Upper lobe of left lung (tissue), 6 donors: ENCODE measurements at regions not wholly inside any gene's neighbourhood (a gene's known extent, or its start where the extent isn't known, plus 50 kb on each side); places are given as distances from the start of the nearest gene placed in this dataset.

ENCODE experiments used
- ATAC-seq, 2 donors: fragments of 200-7000 bp; cut with Tn5 transposase; one replicate each; pipeline ENCODE4 v1.9.1; 2022; ENCODE audit warnings: mild to moderate bottlenecking in 2 of 2, moderate library complexity in 2 of 2; ENCODE audit not compliant: low FRiP score in 2 of 2
- DNase-seq, 2 donors: peaks; one replicate each; pipeline ENCODE4 v3.0.0-alpha.2; 2019 to 2020
- H3K27ac ChIP-seq, 4 donors: fragments of 200-600 bp; sonication (generic); one replicate each; pipeline ENCODE4 v1.5.1; 2016 to 2019
- H3K27me3 ChIP-seq, 4 donors: fragments of 200-600 bp; sonication (generic); one replicate each; pipeline ENCODE4 v1.5.1; 2017 to 2019
- H3K36me3 ChIP-seq, 4 donors: fragments of 200-600 bp; sonication (generic); one replicate each; pipeline ENCODE4 v1.5.1; 2016 to 2019
- H3K4me1 ChIP-seq, 4 donors: fragments of 200-600 bp; sonication (generic); one replicate each; pipeline ENCODE4 v1.5.1; 2018 to 2019
- H3K4me3 ChIP-seq, 4 donors: fragments of 200-600 bp; sonication (generic); one replicate each; pipeline ENCODE4 v1.5.1; 2017 to 2019; ENCODE audit warnings: mild to moderate bottlenecking in 2 of 4, moderate library complexity in 1 of 4
- H3K9me3 ChIP-seq, 4 donors: fragments of 200-600 bp; sonication (generic); one replicate each; pipeline ENCODE4 v1.5.1; 2018 to 2019
- EP300 ChIP-seq, 4 donors: sonication (generic); formaldehyde crosslinking; IDR thresholded peaks; one replicate each; pipeline ENCODE4 v1.5.1; 2017; ENCODE audit warnings: antibody characterized with exemption in 4 of 4, control low read depth in 2 of 4
- POLR2A ChIP-seq, 4 donors: fragments of 450-650 bp; IDR thresholded peaks; one replicate each; pipeline ENCODE4 v1.5.1; 2016 to 2017; ENCODE audit warnings: antibody characterized with exemption in 4 of 4, mild to moderate bottlenecking in 2 of 4
- POLR2AphosphoS5 ChIP-seq, 2 donors: sonication (generic); formaldehyde crosslinking; IDR thresholded peaks; one replicate each; pipeline ENCODE4 v1.5.1; 2017; ENCODE audit warnings: antibody characterized with exemption in 2 of 2
- WGBS, 2 donors: methylation state at CpG; one replicate each; pipeline ENCODE4 v1.1.5; 2017 to 2018; 5-methylcytosine and 5-hydroxymethylcytosine counted together
- TF ChIP-seq, protein P1 (sequence below), 6 experiments: fragments of 450-650 bp in 4 of 6; fragments of 200-600 bp in 2 of 6; sonication (generic) in 2 of 6; IDR thresholded peaks; one replicate each; pipeline ENCODE4 v1.5.1; 2016 to 2019; ENCODE audit warnings: antibody characterized with exemption in 6 of 6
- donor health status: DM: no; HTN: no; CAD: no; lungs with moderate emphysema.
- donor health status: DM: no; HTN: yes; CAD: no; lungs with severe emphysema.

DNA sequence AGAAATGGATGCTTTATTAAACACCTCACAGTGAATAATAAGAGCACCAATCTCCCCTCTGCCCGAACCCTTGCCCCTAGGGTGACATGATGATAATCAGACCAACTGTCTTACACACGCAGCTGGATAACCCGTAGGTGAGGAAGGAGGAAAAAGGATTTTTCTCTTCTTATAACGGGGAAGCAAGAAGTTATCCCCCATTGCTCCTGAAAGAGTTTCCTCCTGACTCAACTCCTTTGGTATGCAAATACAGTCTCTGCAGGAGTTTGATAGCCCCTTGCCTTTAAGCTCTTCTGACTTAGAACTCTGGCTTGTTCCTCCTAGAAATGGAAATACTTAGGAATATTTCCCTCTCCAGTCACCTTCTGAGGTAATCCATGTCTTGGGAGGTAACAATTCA is 455.8 kb downstream of the TMEM135 start:
- no peak overlapping the region for H3K4me3 ChIP-seq
- no peaks in the 10 kb centered on the region for H3K4me1 ChIP-seq
- H3K27ac ChIP-seq: no peak overlapping the region
- WGBS, 2 donors: 33 to 56% methylated on average over 4 of the region's 4 CpGs
- H3K9me3 ChIP-seq: no peaks in the 10 kb centered on the region
- H3K27me3 ChIP-seq: no peaks in the 10 kb centered on the region
- DNase-seq: no peak
- no peak for TF ChIP-seq POLR2A (IDR thresholded peaks at IDR 0.05)
- no peak for TF ChIP-seq EP300 (IDR thresholded peaks at IDR 0.05)
- no peak for TF ChIP-seq POLR2AphosphoS5 (IDR thresholded peaks at IDR 0.05)
- TF ChIP-seq, protein P1, sequence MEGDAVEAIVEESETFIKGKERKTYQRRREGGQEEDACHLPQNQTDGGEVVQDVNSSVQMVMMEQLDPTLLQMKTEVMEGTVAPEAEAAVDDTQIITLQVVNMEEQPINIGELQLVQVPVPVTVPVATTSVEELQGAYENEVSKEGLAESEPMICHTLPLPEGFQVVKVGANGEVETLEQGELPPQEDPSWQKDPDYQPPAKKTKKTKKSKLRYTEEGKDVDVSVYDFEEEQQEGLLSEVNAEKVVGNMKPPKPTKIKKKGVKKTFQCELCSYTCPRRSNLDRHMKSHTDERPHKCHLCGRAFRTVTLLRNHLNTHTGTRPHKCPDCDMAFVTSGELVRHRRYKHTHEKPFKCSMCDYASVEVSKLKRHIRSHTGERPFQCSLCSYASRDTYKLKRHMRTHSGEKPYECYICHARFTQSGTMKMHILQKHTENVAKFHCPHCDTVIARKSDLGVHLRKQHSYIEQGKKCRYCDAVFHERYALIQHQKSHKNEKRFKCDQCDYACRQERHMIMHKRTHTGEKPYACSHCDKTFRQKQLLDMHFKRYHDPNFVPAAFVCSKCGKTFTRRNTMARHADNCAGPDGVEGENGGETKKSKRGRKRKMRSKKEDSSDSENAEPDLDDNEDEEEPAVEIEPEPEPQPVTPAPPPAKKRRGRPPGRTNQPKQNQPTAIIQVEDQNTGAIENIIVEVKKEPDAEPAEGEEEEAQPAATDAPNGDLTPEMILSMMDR (IDR thresholded peaks at IDR 0.05): no peak
- no peak for ATAC-seq
- H3K36me3 ChIP-seq: no peaks in the 10 kb centered on the region

DNA sequence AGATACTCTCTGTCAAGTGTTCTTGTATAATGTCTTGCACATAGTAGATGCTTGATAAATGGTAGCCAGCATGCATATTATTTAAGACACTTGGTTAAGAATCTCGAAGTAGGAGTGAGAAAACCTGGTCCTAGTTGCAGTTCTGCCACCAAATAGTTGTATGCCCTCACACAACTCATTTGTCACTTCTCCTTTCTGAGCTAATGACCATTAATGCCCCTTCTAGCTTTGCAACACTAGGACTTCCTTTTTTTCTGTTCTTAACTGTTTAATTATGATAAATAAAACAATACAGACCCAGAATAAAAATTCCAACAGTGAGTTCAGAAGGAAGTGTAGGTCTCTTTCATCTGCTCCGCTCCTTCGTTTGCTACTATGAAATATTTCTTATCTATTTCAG is 453.6 kb downstream of the TMEM135 start:
- Histone ChIP-seq H3K9me3 (no peaks in the 10 kb centered on the region), H3K4me3 (no peak overlapping the region), H3K36me3 (no peaks in the 10 kb centered on the region), H3K27me3 (no peaks in the 10 kb centered on the region), H3K4me1 (no peaks in the 10 kb centered on the region), H3K27ac (no peak overlapping the region)
- TF ChIP-seq POLR2AphosphoS5 (IDR thresholded peaks at IDR 0.05) (no peak), EP300 (IDR thresholded peaks at IDR 0.05) (no peak), POLR2A (IDR thresholded peaks at IDR 0.05) (no peak)
- TF ChIP-seq, protein P1 (IDR thresholded peaks at IDR 0.05): no peak
- DNase-seq (no peak), ATAC-seq (no peak)
- WGBS, 2 donors: 67 to 71% methylated on average over 3 of the region's 3 CpGs

DNA sequence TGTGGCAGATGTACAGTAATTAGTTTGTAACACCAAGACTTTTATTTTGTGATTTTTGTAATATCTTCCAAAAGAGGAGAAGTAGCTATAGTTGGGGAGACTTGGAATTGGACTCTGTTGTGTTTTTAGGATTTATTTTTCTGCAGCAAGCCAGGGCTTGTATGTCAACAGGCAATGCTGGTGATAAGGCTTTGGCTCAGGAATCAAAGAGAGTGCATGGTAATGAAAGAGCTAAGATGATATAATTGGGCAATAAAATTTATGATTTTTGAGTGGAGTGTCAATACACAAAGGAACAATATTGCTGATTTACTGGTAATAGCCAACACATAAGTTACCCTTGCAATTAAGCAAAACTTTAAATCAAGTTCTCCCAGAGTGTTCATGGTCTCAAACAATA is 452.9 kb downstream of the TMEM135 start:
- ATAC-seq (no peak), DNase-seq (no peak)

DNA sequence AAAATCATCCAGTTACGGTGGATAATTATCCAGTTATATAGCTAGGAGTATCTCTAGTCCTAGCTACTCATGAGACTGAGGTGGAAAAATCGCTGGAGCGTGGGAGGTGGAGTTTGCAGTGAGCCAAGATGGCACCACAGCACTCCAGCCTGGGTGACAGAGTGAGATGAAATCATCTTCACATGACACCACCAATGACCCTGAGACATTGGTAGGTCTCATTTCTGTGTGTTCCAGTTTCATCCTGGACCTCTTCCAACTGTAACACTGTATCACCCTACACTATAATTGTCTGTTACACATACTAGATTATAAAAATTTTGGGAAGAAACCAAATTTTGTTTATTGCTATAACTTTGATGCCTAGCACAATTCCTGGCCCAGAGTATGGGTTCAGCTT is 446.8 kb downstream of the TMEM135 start:
- H3K27ac ChIP-seq: no peak overlapping the region
- no peaks in the 10 kb centered on the region for H3K27me3 ChIP-seq
- no peaks in the 10 kb centered on the region for H3K4me1 ChIP-seq
- H3K4me3 ChIP-seq: no peak overlapping the region
- TF ChIP-seq, protein P1 (IDR thresholded peaks at IDR 0.05): no peak
- no peak for TF ChIP-seq POLR2A (IDR thresholded peaks at IDR 0.05)
- TF ChIP-seq EP300 (IDR thresholded peaks at IDR 0.05): no peak
- no peak for TF ChIP-seq POLR2AphosphoS5 (IDR thresholded peaks at IDR 0.05)
- no peaks in the 10 kb centered on the region for H3K36me3 ChIP-seq
- DNase-seq (no peak), ATAC-seq (no peak)
- 85 to 87% methylated on average over 3 of the region's 3 CpGs for WGBS, 2 donors
- no peaks in the 10 kb centered on the region for H3K9me3 ChIP-seq

More for the DNA sequence above, 452.9 kb downstream of the TMEM135 start:
- Histone ChIP-seq H3K27me3 (no peaks in the 10 kb centered on the region), H3K9me3 (no peaks in the 10 kb centered on the region), H3K4me3 (no peak overlapping the region), H3K36me3 (no peaks in the 10 kb centered on the region), H3K4me1 (no peaks in the 10 kb centered on the region), H3K27ac (no peak overlapping the region)
- TF ChIP-seq, protein P1 (IDR thresholded peaks at IDR 0.05): no peak
- no peak for TF ChIP-seq POLR2A (IDR thresholded peaks at IDR 0.05)

DNA sequence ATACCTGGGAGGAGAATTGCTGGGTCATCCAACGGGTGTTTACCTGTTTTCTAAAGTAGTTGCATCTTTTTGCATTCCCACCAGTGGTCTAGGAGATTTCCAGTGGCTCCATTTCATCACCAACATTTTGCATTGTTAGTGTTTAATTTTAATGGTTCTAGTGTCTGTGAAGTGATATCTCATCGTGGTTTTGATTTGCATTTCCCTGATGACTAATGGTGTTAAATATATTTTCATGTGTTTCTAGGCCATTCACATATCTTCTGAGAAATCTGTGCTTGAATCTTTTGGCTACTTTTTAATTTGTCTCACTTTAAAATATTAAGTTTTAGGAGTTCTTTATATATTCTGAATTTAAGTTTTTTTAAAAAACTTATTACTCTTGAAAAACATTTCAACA is 439.6 kb downstream of the TMEM135 start:
- H3K4me1 ChIP-seq: no peaks in the 10 kb centered on the region
- H3K36me3 ChIP-seq: no peaks in the 10 kb centered on the region
- no peaks in the 10 kb centered on the region for H3K9me3 ChIP-seq
- ATAC-seq (no peak), DNase-seq (no peak)
- TF ChIP-seq EP300 (IDR thresholded peaks at IDR 0.05) (no peak), POLR2A (IDR thresholded peaks at IDR 0.05) (no peak), POLR2AphosphoS5 (IDR thresholded peaks at IDR 0.05) (no peak)
- TF ChIP-seq, protein P1 (IDR thresholded peaks at IDR 0.05): no peak
- 75 to 85% methylated on average over 2 of the region's 2 CpGs for WGBS, 2 donors
- H3K27ac ChIP-seq: no peak overlapping the region
- no peaks in the 10 kb centered on the region for H3K27me3 ChIP-seq
- no peak overlapping the region for H3K4me3 ChIP-seq
